Activated CD8-positive, alpha-beta memory T cell treated with anti-CD3 and anti-CD28 coated beads, Interleukin-2, amount 50 U/mL, for 24 hours (primary cell): ENCODE measurements at regions not wholly inside any gene's neighbourhood (a gene's known extent, or its start where the extent isn't known, plus 50 kb on each side); places are given as distances from the start of the nearest gene placed in this dataset.
A peak's percentile ranks its signal among the peaks of the same experiment; 100 is the strongest.
"Not testable (repeated sequence)": the region's sequence is repeated elsewhere in the genome, so short reads cannot be mapped to it uniquely, and the experiment has no call there.

Source experiments
- DNase-seq: peaks from one replicate; pipeline ENCODE4 v3.0.0-alpha.2; 2020; ENCODE audit errors: extremely low read depth

- peak; percentile 47 for DNase-seq
Observed at GRCh38 chr17:77086433-77087010, 54.2 kb upstream of the SEC14L1 start.

GRCh38 chr17:77087650-77088454, 52.9 kb upstream of the SEC14L1 start:
- no peak for DNase-seq

- DNase-seq, result peak; percentile 78
Observed at GRCh38 chr17:77088455-77089123, 52.2 kb upstream of the SEC14L1 start.

- no peak for DNase-seq
Observed at GRCh38 chr17:77089124-77089490, 51.7 kb upstream of the SEC14L1 start.

DNA sequence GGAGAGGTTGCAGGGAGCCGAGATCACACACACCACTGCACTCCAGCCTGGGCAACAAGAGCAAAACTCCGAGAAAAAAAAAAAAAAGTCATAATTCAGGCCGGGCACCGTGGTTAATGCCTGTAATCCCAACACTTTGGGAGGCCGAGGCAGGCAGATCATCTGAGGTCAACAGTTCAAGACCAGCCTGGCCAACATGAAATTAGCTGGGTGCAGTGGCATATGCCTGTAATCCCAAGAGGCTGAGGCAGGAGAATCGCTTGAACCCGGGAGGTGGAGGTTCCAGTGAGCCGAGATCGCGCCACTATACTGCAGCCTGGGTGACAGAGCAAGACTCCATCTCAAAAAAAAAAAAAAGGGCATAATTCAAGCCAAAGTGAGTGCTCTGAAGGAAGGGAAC, 50.8 kb upstream of the SEC14L1 start:
- not testable (repeated sequence) for DNase-seq

DNA sequence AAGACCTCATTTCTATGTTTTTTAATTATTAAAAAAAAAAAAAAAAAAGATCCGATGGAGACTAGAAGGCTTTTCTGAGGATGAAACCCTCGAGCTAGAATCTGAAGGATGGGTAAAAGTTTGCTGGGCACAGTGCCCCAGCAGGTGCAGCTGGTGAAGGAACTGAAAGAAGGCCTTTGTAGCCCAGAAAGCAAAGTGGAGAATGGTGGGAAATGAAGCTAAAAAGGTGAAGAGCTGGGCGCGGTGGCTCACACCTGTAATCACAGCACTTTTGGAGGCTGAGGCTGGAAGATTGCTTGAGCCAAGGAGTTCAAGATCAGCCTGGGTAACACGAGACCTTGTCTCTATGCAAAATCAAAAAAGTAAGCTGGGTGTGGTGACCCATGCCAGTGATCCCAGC, 50.3 kb upstream of the SEC14L1 start:
- DNase-seq, result no peak
